ELR (cell line): ENCODE measurements at regions not wholly inside any gene's neighbourhood (a gene's known extent, or its start where the extent isn't known, plus 50 kb on each side); places are given as distances from the start of the nearest gene placed in this dataset.
"Not testable (repeated sequence)": the region's sequence is repeated elsewhere in the genome, so short reads cannot be mapped to it uniquely, and the experiment has no call there.

Source experiments
- DNase-seq: peaks from one replicate; pipeline ENCODE4 v3.0.0-alpha.2; 2015; ENCODE audit warnings: low read depth

- DNase-seq, result no peak
Observed at GRCh38 chr12:90690120-90690519, 264.9 kb downstream of the CCER1 start.

DNA sequence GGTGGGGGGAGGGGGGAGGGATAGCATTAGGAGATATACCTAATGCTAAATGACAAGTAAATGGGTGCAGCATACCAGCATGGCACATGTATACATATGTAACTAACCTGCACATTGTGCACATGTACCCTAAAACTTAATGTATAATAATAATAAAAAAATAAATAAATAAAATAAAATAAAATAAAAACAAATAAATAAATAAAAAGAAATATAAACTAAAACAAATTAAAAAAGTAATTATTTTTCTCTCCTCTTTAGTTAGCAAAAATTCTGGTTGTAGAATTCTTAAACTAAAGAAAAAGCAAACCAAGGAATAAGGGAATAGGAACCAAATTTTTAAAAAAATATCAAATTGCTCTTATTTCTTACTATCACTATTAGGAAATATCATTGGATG lies 267.3 kb downstream of the CCER1 start:
- DNase-seq, result not testable (repeated sequence)

GRCh38 chr12:90683871-90684270 lies 271.1 kb downstream of the CCER1 start:
- no peak for DNase-seq

- DNase-seq, result peak; percentile 52
Observed at GRCh38 chr12:90682398-90682797, 272.6 kb downstream of the CCER1 start.

DNA sequence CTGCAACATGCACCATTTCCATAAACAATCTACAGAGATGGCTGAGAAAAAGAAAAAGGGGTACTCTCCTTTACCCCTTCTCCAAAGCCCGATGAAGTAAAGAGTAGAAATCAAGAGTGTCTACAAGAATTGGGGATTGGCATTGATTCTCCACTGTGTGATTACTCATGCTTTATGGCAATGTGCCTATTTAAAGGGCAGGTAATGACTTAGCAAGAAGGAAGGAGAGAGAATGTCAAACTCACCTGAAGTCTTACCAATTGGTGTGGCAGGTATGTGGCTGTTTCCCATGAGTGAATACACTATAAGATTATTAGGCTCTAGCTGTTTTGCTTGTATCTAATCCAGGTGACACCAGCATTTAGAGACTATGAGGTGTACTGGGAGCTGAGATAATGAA lies 275.3 kb downstream of the CCER1 start:
- DNase-seq, result no peak

DNA sequence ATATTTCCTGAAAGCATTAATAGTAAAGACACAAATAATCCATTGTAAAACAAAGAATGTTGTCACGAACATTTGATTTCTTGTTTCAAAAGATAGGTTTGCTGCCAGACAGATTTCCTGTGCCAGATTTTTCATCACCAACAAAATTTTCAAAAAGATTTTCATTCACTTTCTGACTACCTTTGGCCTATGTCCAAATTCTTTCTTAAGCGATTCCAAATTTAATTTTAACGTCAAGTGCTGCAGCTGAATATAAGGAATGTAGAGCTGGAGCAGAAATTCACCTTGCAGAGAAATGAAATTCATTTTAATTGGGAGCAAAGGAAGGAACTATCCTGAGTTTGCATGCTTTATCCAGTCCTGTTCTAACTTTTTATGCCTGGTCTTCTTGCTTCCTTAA lies 277.4 kb downstream of the CCER1 start:
- DNase-seq, result no peak

DNA sequence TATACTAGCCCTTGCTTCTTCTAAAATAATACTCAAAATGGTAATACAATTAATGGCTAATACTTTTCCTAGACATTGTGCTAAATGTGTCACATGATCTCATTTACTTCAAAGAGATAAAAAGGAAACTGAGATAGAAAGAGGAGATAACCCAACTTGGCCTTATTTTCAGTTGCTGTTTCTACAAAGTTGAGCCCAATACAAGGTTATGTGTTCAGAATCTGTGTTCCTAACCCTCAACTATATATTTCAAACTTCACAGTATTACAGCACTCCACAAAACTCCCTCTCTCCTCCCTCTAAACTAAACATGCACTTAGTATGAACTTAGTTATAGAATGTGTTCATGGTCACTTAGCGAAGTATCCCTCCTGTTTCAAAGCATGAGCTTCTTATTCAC lies 277.9 kb downstream of the CCER1 start:
- no peak for DNase-seq

GRCh38 chr12:90675106-90675505 lies 279.9 kb downstream of the CCER1 start:
- DNase-seq, result no peak

- DNase-seq, result no peak
Observed at GRCh38 chr12:90672081-90672480, 282.9 kb downstream of the CCER1 start.

GRCh38 chr12:90663949-90664348 lies 291.0 kb downstream of the CCER1 start:
- not testable (repeated sequence) for DNase-seq

DNA sequence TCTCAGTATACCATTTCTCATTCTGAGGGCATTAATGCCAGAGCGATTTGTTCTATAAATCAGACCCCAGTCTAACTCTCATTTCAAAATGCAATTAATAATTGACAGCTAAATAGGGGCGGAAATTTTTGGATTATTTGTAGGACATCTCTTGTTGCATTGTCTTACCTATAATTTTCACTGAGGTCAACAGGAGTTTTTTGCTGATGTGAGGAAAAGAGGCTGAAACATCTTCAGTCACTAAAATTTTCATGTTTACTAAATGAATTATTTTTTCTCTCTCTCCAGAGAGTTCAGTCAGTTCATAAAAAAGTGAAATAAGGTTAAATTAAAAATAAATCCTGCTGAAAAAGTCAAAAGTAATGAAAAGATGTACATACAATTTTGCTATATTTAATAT lies 295.9 kb downstream of the CCER1 start:
- DNase-seq, result no peak

- peak; percentile 59 for DNase-seq
Observed at GRCh38 chr12:90653040-90653439, 301.9 kb downstream of the CCER1 start.

DNA sequence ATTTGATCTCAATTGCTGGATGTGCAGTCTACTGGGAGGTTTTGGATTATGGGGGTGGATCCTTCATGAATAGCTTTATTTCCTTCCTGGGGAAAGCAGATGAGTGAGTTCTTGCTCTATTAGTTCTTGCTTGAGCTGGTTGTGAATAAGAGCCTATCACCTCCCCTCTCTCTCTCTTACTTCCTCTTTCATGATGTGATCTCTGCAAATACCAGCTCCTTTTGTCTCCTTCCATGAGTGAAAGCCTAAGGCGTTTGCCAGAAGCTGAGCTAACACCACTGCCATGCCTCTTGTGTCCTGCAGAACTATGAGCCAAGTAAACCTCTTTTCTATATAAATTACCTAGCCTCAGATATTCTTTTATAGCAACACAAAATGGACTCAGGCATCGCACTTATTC lies 302.7 kb downstream of the CCER1 start:
- no peak for DNase-seq

DNA sequence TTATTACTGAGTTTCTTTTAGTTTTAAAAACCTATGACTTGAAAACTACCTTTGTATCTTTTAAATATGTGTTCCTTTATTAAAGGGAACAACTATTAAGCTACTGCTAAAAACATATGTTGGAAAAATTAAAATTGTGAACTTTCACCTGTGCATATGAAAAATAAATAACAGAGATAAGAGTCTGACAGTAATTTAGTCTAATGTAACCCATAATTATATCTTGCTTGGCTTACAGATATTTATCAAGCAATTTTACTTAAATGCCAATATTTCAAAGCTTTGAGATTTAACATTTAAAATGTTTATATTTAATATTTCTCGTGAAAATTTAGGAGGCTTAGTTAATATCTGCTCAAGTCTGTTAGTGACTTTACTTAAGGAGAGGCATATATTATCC lies 309.8 kb downstream of the CCER1 start:
- DNase-seq, result no peak

DNA sequence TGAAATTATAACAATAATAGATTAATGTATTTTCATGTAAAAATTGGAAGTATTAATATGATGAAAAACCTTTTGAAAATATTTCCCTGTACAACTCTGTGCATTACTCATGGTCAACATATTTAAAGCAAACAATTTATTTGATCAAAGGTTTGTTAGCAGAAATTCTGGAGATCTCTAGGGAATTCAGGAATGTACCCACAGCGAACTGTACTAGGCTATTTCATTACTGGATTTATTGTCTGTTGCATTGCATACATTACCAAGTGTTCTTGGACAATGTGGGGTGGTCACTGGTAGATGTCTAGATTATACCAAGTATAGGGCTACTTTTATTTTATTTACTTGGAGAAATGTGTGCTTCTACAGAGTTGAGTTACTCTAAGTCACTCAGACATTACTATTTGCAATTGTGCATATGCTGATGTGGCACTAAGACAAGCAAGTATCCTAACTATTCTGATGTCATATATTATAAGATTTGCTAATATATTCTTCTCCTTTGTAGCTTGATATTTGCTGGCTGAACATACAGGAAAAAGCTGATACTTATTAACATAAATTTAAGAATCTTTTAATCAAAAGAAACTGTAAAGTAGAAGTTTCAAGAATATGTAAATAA lies 323.3 kb downstream of the CCER1 start:
- DNase-seq, result no peak

DNA sequence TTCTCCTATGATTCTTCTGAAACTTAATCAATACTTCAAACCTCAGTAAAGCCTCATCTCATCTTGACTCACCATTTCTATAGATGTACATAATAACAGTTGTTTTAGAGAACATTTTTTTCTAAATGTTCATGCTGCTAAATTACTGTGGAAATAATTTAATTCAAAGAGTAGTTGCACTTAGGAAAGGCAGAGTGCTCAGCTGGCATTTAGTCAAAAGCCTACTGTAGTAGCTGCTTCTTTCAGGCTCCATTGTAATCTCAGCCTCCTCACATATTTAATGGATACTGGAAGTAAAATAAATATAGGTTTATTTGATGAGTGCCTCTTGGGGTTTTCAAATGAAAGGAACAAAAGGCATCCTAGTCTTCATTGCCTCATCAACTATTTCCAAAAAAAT lies 325.0 kb downstream of the CCER1 start:
- no peak for DNase-seq

DNA sequence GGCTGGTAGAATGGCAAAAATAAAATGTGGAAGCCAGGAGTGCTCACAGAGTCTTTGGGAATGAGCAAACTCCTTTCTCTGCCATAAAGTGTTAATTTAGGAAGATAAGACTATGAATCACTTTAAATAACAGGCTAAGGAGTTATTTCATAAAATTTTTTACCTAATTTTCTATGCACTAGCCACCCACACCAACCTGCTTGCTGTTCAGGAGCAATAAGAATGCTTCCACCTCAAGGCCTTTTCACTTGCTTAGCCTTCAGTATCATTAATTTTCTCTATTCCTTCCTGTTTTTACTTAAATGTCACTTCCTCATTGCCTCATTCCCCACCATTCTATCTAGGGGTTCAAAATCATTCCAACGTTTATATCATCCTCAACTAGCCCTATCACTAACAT lies 326.8 kb downstream of the CCER1 start:
- DNase-seq, result no peak

DNA sequence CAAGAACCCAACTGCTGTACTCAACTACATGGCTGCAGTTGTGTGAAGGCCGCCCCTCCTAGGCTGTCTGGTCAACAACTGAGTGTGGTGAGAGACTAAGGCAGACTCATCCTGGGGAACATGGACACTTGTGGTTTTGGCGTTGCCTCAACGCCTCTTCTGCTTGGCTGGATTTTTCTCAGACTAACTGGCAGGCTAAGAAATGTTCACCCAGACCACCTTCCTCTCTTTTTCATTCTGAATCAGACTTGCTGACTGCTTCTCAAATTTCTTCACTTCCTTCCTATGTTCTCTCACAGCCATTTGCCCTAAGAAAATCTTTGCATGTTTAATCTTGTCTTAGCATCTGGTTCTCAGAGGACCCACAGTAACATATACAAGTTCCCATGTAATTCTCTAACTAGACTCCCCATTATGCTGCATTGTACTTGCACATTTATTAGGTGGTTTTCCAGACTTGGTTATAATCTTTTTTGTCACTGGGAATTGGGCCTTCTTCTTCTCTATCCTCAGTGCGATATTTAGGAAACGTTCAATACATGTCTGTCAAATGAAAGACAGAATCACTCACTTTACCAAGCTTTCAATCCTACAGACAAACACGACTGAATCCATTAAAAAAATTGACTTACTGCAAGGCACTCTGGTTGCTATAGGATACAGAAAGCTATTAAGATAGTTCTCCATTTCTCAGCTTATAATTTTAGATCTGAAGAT lies 327.6 kb downstream of the CCER1 start:
- DNase-seq, result no peak

- no peak for DNase-seq
Observed at GRCh38 chr12:90622431-90622830, 332.5 kb downstream of the CCER1 start.

- DNase-seq, result peak; percentile 25
Observed at GRCh38 chr12:90621927-90622326, 333.0 kb downstream of the CCER1 start.

DNA sequence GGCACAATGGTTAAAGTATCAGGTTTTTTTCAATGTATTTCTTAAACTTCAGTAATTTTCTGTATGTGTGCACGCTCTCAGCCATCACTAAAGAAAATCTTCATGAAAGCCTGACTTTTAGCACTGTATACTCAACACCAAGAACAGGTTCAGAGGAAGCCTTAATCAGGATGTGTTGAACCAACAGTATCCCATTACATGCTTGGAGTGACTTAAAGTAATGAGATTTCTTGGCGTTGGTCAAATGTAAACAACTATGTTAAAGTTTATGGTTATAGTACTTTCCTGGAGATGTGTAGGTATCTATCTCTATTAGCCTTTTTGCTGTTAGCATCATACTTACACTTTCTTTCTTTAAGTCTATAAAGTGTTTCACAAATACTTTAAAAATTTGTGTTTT lies 335.0 kb downstream of the CCER1 start:
- DNase-seq, result no peak

DNA sequence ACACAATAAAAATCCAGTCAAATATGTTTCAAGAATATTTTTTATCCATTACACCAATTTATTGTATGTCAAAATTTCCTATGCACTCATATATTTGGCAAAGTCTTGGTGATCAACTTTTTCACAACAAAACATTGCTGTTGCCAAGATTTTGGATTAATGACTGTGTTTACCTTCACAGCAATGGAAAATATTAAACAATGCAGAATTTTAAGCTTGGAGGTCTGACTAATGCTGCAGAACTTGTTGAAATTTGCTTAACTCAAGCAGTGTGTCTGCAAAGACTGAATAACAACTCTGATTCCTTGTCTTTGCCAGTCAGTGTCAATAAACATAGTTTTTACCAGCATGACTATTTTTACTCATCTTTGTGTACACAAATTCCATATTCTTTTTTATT lies 336.4 kb downstream of the CCER1 start:
- no peak for DNase-seq

- DNase-seq, result no peak
Observed at GRCh38 chr12:90611891-90612290, 343.1 kb downstream of the CCER1 start.

GRCh38 chr12:90611048-90611447 lies 343.9 kb downstream of the CCER1 start:
- DNase-seq, result no peak
